IPS-NIHi11 (cell line): ENCODE measurements at regions not wholly inside any gene's neighbourhood (a gene's known extent, or its start where the extent isn't known, plus 50 kb on each side); places are given as distances from the start of the nearest gene placed in this dataset.

Source experiments
- DNase-seq: peaks from one replicate; pipeline ENCODE4 v3.0.0; 2012; ENCODE audit warnings: mixed read lengths, low spot score

DNA sequence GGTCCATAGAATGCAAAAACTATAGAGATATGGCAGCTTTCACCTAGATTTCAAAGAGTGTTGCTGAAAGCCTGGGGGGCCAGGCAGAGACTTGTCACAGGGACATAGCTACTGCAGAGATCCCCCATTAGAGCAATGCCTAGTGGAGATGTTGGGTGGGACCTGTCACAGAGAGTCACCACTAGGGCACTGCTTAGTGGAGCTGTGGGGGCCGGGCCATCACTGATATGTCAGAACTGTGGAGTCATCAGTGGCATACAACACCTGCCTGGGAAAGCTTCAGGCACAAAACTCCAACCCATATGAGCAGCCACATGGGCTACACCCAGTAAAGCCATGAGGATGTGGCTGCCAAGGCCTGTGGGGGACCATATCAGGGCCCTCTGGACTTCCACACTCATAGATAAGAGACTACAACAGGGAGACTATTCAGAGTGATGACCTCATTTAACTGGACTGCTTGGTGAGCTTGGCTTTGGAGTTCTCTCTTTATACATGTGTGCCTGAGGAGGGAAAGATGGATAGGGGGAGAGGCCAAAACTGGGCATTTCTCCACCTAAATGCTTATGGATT, 176.3 kb downstream of the ZNF621 start:
- no peak for DNase-seq

DNA sequence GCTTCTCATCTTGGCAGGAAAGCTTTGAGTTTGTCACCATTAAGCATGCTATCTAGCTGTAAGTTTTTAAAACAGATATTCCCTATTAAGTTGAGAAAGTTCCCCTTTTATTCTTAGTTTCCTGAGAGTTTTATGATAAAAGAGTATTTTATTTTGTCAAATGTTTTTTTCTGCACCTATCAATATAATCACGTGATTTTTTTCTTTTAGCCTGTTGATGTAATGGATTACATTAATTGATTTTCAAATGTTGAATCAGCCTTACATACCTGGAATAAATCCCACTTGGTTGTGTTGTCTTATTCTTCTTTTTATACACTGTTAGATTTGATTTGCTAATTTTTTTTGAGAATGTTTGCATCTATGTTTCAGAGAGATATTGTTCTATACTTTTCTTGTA, 179.5 kb downstream of the ZNF621 start:
- no peak for DNase-seq

DNA sequence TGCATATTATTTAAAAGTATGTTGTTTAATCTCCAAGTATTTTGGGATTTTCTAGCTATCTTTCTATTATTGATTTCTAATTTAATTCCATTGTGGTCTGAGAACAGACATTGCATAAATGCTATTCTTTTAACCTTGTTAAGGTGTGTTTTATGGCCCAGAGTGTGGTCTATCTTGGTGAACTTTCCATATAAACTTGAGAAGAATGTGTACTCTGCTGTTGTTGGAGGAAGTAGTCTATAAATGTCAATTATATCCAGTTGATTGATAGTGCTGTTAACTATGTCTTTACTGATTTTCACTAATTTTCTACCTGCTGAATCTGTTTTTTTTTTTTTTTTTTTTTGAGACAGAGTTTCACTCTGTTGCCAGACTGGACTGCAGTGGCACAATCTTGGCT, 180.9 kb downstream of the ZNF621 start:
- DNase-seq, result no peak

DNA sequence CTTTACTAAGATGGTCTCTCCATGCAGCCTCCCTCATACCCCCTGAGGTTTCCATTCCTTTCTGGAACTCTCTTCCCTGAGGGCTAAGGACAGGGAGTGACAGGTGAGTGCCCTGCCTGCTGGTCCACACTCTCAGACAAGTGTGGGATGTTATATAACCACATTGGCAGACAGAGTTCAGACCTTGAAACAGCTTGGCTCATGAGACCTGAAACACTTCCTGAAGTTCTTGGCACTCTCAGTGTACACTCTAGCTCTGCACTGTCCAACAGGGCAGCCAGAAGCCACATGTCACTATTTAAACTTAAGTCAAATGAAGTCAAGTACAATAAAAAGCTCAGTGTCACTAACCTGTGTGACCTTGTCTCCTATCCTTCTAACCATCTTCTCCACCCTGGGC, 188.5 kb downstream of the ZNF621 start:
- no peak for DNase-seq

DNA sequence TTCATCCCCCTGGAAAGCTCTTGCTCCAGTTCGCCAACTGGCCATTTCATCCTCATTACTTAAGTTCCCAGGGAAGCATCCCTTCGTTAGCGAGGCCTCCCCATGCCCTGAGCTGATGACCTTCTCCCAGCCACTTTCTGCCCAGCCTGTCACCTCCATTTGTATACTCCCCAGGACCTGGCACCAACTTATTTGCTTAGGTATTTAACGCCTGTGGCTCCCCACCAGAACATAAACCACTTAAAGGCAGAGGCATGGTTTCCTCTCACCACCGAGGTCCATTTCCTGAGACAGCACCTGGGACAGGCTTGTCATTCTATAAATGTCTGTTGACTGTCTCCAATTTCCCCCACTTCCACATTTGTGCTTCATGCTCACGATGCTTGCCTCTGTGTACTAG, 189.0 kb downstream of the ZNF621 start:
- no peak for DNase-seq

DNA sequence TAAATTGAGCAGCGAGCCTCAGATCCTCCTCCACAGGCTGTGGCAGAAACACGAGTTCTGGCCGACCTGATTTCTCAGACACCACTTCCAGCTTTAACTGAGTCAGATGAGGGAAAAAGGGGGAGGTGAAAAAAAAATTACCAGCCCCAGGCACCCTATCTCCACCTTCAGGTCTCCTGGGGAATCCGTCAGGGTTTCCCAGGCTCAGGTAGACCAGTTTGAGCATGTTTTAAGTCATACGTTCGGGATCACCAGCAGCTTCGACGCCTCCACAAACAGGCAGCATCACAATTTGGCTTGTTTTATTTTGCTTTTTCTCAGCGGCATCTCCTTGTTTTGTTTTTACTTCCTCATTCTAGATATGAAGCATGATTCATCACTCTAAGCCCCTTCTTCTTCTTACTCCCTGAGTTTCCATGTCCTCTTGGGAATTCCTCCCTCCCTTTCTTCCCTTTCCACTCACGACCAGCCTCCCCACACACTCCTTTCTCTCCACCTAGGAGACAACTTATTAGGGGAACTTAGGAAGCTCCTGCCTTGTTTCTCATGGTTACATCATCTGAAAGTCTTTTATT, 190.1 kb downstream of the ZNF621 start:
- DNase-seq, result no peak

DNA sequence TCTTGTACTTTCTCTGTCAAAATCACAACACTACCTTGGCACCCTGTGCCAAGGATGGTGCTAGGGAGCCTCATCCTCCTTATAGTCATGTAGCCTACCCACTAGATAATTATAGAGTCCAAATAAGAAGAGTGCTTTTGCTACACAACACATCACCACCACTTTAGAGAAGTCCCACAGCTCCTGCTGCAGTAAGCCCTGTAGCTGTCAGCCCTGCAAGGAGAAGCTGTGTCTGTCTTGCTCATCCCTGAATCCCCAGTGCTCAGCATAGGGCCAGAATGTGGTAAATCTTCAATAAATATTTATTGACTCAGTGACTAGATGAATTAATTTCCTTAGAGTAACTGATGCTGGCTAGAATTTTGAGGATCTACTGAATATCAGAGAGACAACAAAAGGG, 190.8 kb downstream of the ZNF621 start:
- no peak for DNase-seq

DNA sequence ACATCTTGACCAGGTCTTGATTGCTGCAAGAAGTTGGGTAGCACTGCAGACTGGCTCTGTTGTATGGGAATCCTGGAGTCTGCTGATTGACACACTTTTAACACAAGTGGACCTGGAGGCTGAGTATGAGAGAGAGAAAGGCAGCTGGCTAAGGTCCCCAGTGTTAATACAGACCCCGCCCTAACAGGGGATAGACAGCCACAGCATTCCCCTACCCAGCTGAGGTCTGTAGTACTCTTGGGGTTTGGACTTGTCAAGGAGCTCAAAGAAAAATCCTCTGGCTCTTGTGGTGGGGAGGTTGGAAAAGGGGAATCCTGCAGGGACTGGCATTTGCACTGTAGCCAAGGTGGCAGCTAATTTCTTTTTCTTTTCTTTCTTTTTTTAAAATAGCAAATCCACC, 192.7 kb downstream of the ZNF621 start:
- no peak for DNase-seq

DNA sequence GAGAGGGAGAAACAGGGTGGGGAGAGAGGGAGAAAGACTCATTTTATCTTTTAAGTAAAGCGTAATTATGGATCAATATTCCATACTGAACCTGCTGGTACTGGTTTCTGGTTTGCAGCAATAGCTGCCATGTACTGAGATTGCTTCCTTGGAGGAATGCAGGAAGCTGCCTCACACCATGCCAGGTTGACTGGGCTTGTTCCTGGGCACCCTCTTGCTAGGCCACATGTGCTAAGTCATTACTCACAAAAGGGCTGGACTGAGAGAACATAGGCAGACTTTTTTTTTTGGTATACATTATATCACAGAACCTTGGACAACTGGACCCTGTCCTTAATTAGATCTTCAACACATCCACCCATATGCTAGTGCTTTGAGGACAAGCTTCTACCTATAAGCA, 193.4 kb downstream of the ZNF621 start:
- no peak for DNase-seq

DNA sequence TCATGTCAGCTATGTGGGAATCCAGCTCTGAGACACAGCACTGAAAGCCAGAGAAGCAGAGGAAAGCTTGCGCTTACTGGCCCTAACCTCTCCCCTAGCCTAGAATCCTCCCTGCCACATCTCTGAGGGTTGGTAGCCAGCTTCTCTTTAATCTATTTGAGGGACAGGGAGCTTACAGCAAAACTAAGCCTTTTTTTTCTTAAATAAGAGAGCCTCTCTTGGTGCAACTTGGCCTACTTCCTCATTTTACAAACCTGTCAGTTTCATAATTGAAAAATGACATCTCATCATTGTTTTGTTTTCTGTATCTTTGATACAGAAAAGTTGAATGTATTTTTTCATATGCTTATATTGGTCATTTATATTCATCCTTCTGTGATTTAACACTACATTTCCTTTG, 193.9 kb downstream of the ZNF621 start:
- no peak for DNase-seq

DNA sequence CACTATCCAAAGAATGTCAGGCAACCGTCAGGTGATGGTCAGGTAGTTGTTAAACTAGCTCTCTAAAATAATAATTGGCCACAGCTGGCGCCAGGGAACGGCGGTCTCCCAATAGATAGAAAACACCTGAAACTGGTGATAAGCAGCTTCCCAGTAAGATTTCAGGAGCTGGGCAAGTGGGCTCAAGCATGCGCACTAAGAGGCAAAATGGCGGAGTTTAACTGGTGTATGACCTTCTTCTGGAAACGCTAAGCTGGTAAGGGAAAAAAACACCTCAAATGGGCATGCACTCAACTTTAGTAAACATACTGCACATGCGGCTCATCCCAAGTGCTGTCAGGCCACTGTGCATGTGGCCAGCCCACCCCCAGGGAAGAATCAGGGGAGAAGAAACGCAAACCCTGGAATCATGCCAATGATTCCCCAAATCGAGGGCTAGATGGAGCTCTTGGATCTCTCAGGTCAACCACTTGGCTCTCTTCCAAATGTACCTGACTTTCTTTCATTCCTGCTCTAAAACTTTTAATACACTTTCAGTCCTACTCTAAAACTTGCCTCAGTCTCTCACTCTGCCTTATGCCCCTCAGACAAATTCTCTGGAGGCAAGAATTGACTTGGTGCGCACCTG, 195.0 kb downstream of the ZNF621 start:
- peak; percentile 17 for DNase-seq

DNA sequence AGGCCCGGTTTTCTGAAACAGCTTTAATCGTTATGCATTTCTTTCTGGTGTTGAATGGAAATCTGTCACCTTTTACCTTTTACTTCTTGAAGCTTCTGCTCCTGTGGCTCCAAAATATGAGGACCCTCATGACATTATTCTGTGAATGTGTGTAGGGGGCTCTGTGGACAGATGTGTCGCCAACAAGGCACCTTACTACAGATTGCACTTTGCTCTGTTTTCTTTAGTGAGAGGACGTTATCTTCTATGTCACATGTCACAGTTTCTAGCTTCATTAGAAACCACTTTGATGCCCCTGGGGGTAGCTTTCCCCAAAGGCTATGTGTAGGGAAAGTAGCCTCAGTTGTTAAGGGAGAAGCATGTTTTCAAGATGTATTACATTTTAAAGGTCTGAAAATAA, 195.6 kb downstream of the ZNF621 start:
- no peak for DNase-seq

DNA sequence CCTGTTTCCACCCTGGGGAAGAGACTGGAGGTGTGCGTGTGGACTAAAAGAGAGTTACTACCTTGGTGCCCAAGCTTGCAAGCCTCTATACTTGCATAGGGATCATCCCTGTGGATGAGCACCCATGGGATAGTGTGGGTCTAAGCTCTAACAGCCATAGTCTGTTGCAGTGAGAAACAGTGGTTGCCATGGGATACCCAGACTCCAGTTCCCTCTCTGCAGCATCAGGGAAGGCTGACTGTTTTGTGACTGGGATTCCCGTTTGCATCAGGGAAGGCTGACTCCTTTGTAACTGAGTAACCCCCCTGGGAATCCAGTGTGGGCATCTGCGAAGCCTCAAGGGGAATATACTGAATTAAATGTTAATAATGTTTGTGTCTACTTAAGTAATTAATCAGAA, 196.1 kb downstream of the ZNF621 start:
- no peak for DNase-seq

DNA sequence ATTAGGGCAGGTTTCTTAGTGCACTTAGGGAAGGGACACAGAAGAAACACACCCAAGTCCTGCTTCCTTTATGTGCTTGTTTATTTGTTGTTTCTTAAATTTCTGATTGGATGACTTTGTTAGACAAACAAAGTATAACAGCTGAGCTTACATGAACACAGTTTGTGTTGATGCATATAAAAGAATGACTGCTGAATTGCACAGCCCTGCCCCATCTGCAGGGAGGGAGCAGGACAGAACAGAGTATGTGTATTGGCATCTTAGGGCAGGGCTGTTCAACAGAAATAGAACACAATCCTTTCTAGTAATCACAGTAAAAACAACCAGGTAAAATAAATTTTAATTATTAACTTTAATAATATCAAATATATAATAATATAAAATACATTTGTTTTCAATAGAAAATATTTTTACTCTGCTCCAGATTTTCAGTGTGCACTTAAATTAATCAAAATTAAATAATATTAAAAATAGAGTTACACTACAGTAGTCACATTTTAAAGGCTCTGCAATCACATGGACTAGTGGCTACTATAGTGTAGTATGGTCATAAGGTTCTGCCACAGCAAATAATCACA, 198.4 kb downstream of the ZNF621 start:
- no peak for DNase-seq

DNA sequence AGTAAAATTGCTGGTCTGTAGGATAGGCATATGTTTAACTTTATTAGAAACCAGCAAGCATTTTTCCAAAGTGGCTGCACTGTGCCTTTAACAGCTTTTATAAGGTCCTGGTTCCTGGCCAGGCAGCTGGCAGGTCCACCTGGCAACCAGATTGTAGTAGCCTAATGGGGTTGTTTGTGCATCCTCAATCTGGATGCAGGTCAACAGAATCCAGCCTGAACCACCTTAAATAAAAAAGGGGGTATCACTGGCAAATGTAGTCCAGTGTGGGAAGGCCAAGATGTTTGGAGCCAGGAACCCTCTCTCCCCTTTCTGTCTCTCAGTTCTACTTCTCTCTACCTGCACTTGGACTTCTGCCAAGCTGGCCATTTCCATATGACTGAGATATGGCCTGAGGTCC, 200.3 kb downstream of the ZNF621 start:
- DNase-seq, result no peak

DNA sequence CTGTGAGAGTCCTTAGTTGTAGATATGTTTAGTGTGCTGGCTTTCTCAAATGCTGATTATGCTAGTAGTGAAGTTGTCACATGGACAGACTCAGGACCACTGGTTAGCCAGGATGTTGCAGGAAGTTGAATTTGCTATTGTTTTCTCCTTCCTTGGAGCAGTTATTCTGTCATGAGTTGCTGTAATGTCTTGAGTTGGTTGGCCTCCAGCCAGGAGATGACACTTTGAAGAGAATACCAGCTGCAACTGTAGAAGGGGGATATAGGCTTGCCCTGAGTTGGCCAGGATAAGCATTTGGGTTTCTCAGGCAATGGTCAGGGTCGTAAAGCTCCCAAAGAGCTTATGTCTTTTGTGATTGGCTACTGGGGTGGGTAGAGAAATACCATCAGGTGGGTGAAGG, 206.7 kb downstream of the ZNF621 start:
- no peak for DNase-seq

DNA sequence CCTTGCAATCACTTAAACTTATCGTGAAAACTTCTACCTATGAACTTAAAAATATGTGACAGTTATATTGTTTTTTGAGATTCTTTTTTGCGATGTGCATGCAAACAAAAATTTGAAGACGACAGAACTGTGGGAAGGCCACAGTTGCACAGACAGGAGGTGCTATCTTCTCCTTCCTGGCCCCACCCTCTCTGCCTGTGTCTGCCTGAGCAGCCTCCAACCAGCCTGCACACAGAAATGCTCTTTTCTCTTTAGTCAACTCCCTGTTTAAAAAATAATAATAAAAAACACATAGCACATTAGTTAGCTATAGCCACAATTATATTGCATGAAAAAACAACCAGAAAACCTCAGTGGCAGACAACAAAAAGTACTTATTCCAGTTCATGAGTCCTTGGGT, 212.2 kb downstream of the ZNF621 start:
- DNase-seq, result no peak

DNA sequence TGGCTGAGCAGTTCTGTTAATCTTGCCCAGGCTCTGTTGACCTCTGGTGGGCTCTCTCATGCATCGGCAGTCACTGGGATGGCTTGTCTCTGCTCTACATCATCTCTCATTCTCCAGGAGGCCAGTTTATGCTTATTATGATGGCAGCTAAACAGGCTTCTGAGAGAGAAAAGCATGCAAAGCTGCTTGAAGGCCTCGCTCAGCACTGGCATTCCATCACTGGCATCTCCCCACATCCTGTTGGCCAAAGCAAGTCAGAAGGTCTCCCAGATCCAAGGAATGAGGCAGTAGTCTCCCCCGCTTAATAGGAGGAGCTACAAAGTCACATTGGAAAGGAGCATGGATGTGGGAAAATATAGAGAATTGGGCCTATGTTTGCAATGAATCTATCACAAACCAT, 212.6 kb downstream of the ZNF621 start:
- DNase-seq, result no peak

DNA sequence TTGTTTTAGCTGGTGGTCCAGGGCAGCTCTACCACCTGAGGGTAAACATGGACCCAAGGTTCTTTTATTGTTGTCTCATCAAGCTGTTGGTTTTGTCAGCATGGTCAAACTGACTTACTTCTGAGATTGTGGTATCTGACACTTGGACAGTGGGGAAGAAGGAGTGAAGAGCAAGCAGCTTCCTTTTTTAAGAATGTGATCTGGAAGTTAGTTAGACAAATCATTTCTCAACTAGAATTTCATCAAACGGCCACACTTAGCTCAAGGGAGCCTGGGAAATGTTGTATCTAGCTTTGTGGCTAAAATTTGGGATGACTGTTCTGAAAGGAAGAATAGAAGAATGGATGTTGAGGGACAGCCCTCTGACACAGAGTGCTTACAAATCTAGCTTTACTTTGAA, 215.2 kb downstream of the ZNF621 start:
- DNase-seq, result no peak

DNA sequence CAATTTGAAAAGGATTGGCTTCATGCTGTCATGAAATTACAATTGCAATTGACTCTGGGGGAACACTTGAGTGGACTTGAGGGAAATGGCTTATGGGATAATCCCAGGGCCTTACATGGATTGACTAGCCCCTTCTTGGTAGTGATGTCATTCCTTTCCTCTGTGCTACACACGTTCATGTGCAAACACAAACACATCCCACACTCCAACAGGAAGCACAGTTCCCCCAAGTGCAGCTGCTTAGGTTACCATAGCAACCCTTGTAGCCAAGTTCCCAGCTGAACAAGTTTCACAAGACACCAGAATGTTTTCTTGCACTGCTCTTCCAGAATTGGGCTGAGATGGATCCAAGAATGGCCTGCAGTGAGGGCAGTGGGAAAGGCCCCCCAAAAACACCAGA, 217.0 kb downstream of the ZNF621 start:
- DNase-seq, result no peak

DNA sequence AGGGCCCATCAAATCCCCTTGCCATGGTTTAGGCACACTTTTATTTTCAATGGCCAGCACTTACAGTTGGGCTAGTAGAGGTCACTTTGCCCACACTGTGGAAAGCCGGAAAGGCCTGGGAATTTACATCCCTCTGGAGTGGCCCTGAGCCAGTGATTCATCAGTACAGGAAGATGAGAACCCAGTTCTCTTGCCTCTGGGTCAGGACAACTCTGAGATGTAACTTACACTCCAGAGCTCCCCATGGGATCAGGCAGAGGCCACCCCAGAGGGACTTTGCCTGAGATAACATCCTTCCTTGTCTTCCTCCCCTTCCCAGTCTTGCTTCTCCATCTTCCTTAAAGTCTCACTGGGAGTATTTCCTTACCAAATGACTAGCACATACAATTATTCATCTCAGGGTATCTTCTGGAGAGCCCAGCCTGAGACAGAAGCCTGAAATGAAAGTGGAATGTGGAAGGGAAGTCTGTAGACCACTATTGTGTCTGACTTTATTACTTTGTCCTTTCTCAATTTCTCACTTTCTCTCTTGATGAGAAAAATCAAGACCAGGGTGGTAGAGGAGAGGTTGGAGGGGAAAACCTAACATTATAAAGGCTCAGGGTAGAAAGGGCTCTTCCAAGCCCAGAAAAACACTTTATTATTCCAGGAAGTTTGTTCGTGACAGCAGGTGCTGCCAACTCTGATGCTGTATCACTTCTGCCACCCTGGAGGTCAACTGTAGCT, 220.8 kb downstream of the ZNF621 start:
- DNase-seq, result no peak

DNA sequence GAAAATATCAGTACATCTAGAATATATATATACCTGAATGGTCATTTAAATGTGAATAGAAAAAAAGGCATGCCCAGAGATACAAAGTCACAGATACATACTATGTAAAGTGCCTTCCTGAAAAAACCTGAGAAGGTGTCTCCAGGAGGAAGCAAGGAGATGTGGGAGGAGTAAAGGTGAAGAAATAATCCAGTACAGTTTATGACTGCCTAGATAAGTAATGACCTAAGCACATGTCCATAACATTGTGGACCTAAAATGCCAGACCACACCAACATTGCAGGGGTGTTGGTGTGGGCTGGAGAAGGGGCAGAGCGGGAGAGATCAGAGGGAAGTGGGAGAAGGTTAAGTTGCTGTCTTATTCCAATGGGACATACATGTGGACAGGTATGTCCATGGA, 226.9 kb downstream of the ZNF621 start:
- DNase-seq, result no peak

DNA sequence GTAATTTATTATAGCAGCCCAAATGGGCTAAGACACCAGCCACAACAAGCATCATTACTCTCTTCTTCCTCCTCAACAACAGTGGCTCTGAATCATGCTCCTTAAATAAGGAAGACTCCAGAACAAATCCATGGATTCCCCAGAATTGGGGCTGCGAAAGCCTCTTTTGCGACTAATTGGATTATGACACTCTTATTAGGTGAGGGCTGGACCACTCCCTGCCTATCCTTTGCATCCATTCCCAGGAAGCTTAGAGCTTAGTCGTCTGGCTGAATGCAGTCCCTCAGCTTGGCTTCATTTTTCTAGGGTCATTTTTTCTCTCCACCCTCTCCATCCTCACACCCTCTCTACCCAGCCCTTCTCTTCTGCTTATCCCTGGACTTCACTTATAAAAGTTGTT, 227.7 kb downstream of the ZNF621 start:
- no peak for DNase-seq
